HEK293 (cell line): ENCODE measurements at regions not wholly inside any gene's neighbourhood (a gene's known extent, or its start where the extent isn't known, plus 50 kb on each side); places are given as distances from the start of the nearest gene placed in this dataset.

Source experiments
- CTCF ChIA-PET: fragments of 350-600 bp; formaldehyde crosslinking; extraction: SDS; loops from one replicate; lab custom pipeline; 2021; ENCODE audit warnings: antibody characterized with exemption; lab: Yijun Ruan, JAX
- POLR2A ChIA-PET: fragments of 300-600 bp; formaldehyde crosslinking; extraction: SDS; loops from one replicate; lab custom pipeline; 2020; ENCODE audit warnings: antibody characterized with exemption, inconsistent platforms; lab: Yijun Ruan, JAX
- H3K27ac ChIP-seq: fragments of 200-500 bp; sonication (Bioruptor generic); 2 replicates; pipeline ENCODE4 v1.5.1; 2014; ENCODE audit warnings: low read depth, low read length, control low read depth, inconsistent platforms; ENCODE audit errors: extremely low read depth
- H3K36me3 ChIP-seq, 2 experiments: fragments of 200-500 bp in 1 of 2; sonication (Bioruptor generic) in 1 of 2; 1 replicate in 1 of 2; 2 replicates in 1 of 2; pipeline ENCODE4 v1.5.1; 2014 to 2017; ENCODE audit warnings: inconsistent platforms in 2 of 2, low read length in 2 of 2; ENCODE audit not compliant: control insufficient read depth in 2 of 2, insufficient read depth in 1 of 2
- H3K4me1 ChIP-seq: fragments of 200-500 bp; sonication (Bioruptor generic); 2 replicates; pipeline ENCODE4 v1.5.1; 2014; ENCODE audit warnings: mild to moderate bottlenecking, low read length, inconsistent platforms; ENCODE audit not compliant: control insufficient read depth, insufficient read depth
- H3K4me3 ChIP-seq: 2 replicates; pipeline ENCODE4 v1.5.1; 2011; ENCODE audit warnings: low read depth, mild to moderate bottlenecking, control low read depth, low read length, moderate library complexity
- H3K9me3 ChIP-seq: fragments of 200-500 bp; sonication (Bioruptor generic); 2 replicates; pipeline ENCODE4 v1.5.1; 2014; ENCODE audit warnings: low read depth, low read length, inconsistent platforms; ENCODE audit not compliant: control insufficient read depth, insufficient read depth
- SP7 ChIP-seq: fragments of 450-650 bp; formaldehyde crosslinking; IDR thresholded peaks from 2 replicates; pipeline ENCODE4 v1.5.1; 2016; ENCODE audit warnings: missing biosample characterization, missing genetic modification characterization
- TSHZ1 ChIP-seq: fragments of 450-650 bp; formaldehyde crosslinking; IDR thresholded peaks from 2 replicates; pipeline ENCODE4 v1.5.1; 2016; ENCODE audit warnings: missing biosample characterization, missing genetic modification characterization, borderline replicate concordance
- ZNF140 ChIP-seq: fragments of 450-650 bp; formaldehyde crosslinking; IDR thresholded peaks from 2 replicates; pipeline ENCODE4 v1.5.1; 2016; ENCODE audit warnings: missing biosample characterization, missing genetic modification characterization
- ZNF221 ChIP-seq: fragments of 450-650 bp; formaldehyde crosslinking; IDR thresholded peaks from 2 replicates; pipeline ENCODE4 v1.5.1; 2017; ENCODE audit warnings: missing biosample characterization, missing genetic modification characterization, borderline replicate concordance
- ZNF24 ChIP-seq: fragments of 450-650 bp; formaldehyde crosslinking; IDR thresholded peaks from 2 replicates; pipeline ENCODE4 v1.5.1; 2016; ENCODE audit warnings: missing biosample characterization, missing genetic modification characterization
- ZNF248 ChIP-seq: fragments of 450-650 bp; formaldehyde crosslinking; IDR thresholded peaks from 2 replicates; pipeline ENCODE4 v1.5.1; 2017; ENCODE audit warnings: missing biosample characterization, missing genetic modification characterization
- ZNF266 ChIP-seq: fragments of 450-650 bp; formaldehyde crosslinking; IDR thresholded peaks from 2 replicates; pipeline ENCODE4 v1.5.1; 2016; ENCODE audit warnings: missing biosample characterization, missing genetic modification characterization, low read depth
- ZNF416 ChIP-seq: fragments of 450-650 bp; formaldehyde crosslinking; IDR thresholded peaks from 2 replicates; pipeline ENCODE4 v1.5.1; 2016; ENCODE audit warnings: missing biosample characterization, missing genetic modification characterization
- ZNF433 ChIP-seq: fragments of 450-650 bp; formaldehyde crosslinking; IDR thresholded peaks from 2 replicates; pipeline ENCODE4 v1.5.1; 2016; ENCODE audit warnings: missing biosample characterization, missing genetic modification characterization, low read depth
- ZNF626 ChIP-seq: fragments of 450-650 bp; sonication (Bioruptor Pico); formaldehyde crosslinking; IDR thresholded peaks from 2 replicates; pipeline ENCODE4 v1.5.1; 2018; ENCODE audit warnings: missing biosample characterization, missing genetic modification characterization, inconsistent platforms
- ZNF639 ChIP-seq: fragments of 450-650 bp; formaldehyde crosslinking; IDR thresholded peaks from 2 replicates; pipeline ENCODE4 v1.5.1; 2016; ENCODE audit warnings: missing biosample characterization, missing genetic modification characterization
- ZSCAN30 ChIP-seq: fragments of 450-650 bp; IDR thresholded peaks from 2 replicates; pipeline ENCODE4 v1.5.1; 2018; ENCODE audit warnings: missing biosample characterization, mild to moderate bottlenecking, missing genetic modification characterization, moderate library complexity
- TF ChIP-seq, protein P1 (sequence below): fragments of 450-650 bp; formaldehyde crosslinking; IDR thresholded peaks from 2 replicates; pipeline ENCODE4 v1.5.1; 2017; ENCODE audit warnings: missing biosample characterization, missing genetic modification characterization
- TF ChIP-seq, protein P2 (sequence below): fragments of 450-650 bp; formaldehyde crosslinking; optimal IDR thresholded peaks from 2 replicates; pipeline ENCODE3; 2016; ENCODE audit warnings: missing biosample characterization, mild to moderate bottlenecking, missing genetic modification characterization
- TF ChIP-seq, protein P3 (sequence below): fragments of 450-650 bp; formaldehyde crosslinking; IDR thresholded peaks from 2 replicates; pipeline ENCODE4 v1.5.1; 2016; ENCODE audit warnings: missing biosample characterization, missing genetic modification characterization
- TF ChIP-seq, protein P4 (sequence below): fragments of 450-650 bp; formaldehyde crosslinking; IDR thresholded peaks from 2 replicates; pipeline ENCODE4 v1.5.1; 2016; ENCODE audit warnings: missing biosample characterization, missing genetic modification characterization

DNA sequence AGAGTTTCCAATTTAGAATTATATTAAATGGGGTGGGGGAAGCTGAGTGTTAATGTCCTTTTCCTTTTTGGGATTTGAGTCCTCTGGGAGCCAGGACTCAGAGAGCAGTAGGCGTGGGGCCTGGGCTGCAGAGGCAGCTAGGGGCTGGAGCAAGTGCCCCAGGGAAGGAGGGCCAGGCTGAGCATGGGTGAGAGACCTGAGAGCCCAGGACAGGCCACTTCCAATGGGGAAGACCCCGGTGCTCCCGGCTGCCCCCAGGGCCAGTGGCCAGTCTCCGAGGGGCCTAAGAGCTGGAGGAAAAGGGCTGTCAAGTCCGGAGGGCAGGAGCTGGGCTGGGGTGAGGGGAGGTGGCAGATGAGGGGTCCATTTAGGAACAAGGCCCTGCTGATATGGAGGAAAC, 371.5 kb downstream of the ZNF536 start:
- Histone ChIP-seq H3K9me3 (no peaks in the 10 kb centered on the region), H3K27ac (no peak overlapping the region), H3K36me3 (no peaks in the 10 kb centered on the region), H3K4me1 (no peaks in the 10 kb centered on the region), H3K4me3 (no peak overlapping the region)
- POLR2A ChIA-PET: no interaction called here
- CTCF ChIA-PET: interaction anchor here (0.7 to 1.7 kb wide), 6 partner anchors 10 to 74 kb away, joined by 3 to 12 read pairs (median 4); no protein-coding TSS in a partner anchor
- TF ChIP-seq TSHZ1 (tag by site-specific recombination) (no peak), ZNF433 (tag by site-specific recombination) (no peak), ZSCAN30 (tag by site-specific recombination) (no peak), SP7 (tag by site-specific recombination) (no peak), ZNF221 (tag by site-specific recombination) (no peak), ZNF24 (tag by site-specific recombination) (no peak), ZNF266 (tag by site-specific recombination) (no peak)
- TF ChIP-seq, protein P1, sequence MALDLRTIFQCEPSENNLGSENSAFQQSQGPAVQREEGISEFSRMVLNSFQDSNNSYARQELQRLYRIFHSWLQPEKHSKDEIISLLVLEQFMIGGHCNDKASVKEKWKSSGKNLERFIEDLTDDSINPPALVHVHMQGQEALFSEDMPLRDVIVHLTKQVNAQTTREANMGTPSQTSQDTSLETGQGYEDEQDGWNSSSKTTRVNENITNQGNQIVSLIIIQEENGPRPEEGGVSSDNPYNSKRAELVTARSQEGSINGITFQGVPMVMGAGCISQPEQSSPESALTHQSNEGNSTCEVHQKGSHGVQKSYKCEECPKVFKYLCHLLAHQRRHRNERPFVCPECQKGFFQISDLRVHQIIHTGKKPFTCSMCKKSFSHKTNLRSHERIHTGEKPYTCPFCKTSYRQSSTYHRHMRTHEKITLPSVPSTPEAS (tag by site-specific recombination): no peak
- TF ChIP-seq, protein P2, sequence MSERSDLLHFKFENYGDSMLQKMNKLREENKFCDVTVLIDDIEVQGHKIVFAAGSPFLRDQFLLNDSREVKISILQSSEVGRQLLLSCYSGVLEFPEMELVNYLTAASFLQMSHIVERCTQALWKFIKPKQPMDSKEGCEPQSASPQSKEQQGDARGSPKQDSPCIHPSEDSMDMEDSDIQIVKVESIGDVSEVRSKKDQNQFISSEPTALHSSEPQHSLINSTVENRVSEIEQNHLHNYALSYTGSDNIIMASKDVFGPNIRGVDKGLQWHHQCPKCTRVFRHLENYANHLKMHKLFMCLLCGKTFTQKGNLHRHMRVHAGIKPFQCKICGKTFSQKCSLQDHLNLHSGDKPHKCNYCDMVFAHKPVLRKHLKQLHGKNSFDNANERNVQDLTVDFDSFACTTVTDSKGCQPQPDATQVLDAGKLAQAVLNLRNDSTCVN (tag by site-specific recombination): no peak
- TF ChIP-seq, protein P3, sequence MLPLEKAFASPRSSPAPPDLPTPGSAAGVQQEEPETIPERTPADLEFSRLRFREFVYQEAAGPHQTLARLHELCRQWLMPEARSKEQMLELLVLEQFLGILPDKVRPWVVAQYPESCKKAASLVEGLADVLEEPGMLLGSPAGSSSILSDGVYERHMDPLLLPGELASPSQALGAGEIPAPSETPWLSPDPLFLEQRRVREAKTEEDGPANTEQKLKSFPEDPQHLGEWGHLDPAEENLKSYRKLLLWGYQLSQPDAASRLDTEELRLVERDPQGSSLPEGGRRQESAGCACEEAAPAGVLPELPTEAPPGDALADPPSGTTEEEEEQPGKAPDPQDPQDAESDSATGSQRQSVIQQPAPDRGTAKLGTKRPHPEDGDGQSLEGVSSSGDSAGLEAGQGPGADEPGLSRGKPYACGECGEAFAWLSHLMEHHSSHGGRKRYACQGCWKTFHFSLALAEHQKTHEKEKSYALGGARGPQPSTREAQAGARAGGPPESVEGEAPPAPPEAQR (tag by site-specific recombination): no peak

DNA sequence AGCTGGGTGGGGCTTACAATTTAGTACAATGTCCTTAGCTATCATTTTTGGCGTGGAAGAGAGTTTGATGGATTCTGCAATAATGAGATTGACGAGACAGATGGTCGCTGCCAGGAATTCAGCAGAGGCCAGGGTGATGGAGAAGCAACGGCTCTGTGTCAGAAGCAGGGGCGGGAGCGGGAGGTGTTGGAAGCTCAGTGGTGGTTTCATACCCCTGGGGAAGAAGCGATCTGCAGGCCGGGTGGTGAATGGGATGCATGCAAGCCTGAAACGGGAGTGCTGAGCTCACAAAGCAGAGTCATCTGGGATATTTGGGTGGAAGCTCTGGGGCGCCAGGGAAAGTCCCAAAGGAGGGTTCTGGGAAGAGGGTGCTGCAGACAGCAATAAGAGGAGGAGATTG, 370.8 kb downstream of the ZNF536 start:
- ChIA-PET POLR2A (no interaction called here), CTCF (interaction anchor here (0.9 to 1.7 kb wide), 5 partner anchors 9 to 74 kb away, joined by 3 to 12 read pairs (median 3); no protein-coding TSS in a partner anchor)
- no peak for TF ChIP-seq ZNF140 (tag by site-specific recombination)
- no peak for TF ChIP-seq ZNF626 (tag by site-specific recombination)
- no peak for TF ChIP-seq ZNF416 (tag by site-specific recombination)
- no peak for TF ChIP-seq ZNF639 (tag by site-specific recombination)
- TF ChIP-seq, protein P4, sequence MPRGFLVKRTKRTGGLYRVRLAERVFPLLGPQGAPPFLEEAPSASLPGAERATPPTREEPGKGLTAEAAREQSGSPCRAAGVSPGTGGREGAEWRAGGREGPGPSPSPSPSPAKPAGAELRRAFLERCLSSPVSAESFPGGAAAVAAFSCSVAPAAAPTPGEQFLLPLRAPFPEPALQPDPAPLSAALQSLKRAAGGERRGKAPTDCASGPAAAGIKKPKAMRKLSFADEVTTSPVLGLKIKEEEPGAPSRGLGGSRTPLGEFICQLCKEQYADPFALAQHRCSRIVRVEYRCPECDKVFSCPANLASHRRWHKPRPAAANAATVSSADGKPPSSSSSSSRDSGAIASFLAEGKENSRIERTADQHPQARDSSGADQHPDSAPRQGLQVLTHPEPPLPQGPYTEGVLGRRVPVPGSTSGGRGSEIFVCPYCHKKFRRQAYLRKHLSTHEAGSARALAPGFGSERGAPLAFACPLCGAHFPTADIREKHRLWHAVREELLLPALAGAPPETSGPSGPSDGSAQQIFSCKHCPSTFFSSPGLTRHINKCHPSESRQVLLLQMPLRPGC: no peak
- no peak for TF ChIP-seq SP7 (tag by site-specific recombination)
- no peak for TF ChIP-seq ZNF248
- no peak overlapping the region for H3K4me3 ChIP-seq
- no peaks in the 10 kb centered on the region for H3K4me1 ChIP-seq
- H3K27ac ChIP-seq: no peak overlapping the region
- no peaks in the 10 kb centered on the region for H3K36me3 ChIP-seq
- no peaks in the 10 kb centered on the region for H3K9me3 ChIP-seq
